Keratinocyte (primary cell): ENCODE measurements at regions not wholly inside any gene's neighbourhood (a gene's known extent, or its start where the extent isn't known, plus 50 kb on each side); places are given as distances from the start of the nearest gene placed in this dataset.

Experiments
- DNase-seq: peaks from one replicate; pipeline ENCODE4 v3.0.0-alpha.2; 2011; ENCODE audit warnings: low read depth, missing footprints, low spot score
- FAIRE-seq: peaks from 2 replicates; lab custom pipeline; 2011; peaks lifted over from hg19 to GRCh38; lab: Jason Lieb, UNC
- H2AFZ ChIP-seq: 2 replicates; pipeline ENCODE4 v1.6.0; 2012; ENCODE audit warnings: low read length, control low read depth, inconsistent platforms; ENCODE audit not compliant: control insufficient read depth
- H3K27ac ChIP-seq: 2 replicates; pipeline ENCODE4 v1.5.1; 2011; ENCODE audit warnings: low read length; ENCODE audit not compliant: control insufficient read depth, insufficient read depth
- H3K27me3 ChIP-seq: 3 replicates; pipeline ENCODE4 v1.6.0; 2011; ENCODE audit warnings: low read length; ENCODE audit not compliant: control insufficient read depth, insufficient read depth; ENCODE audit errors: extremely low read depth
- H3K36me3 ChIP-seq, 2 experiments: 2 replicates in 1 of 2; 3 replicates in 1 of 2; pipeline ENCODE4 v1.5.1; 2011; ENCODE audit warnings: low read length in 2 of 2, mild to moderate bottlenecking in 1 of 2; ENCODE audit not compliant: control insufficient read depth in 2 of 2, insufficient read depth in 2 of 2; ENCODE audit errors: extremely low read depth in 1 of 2
- H3K4me1 ChIP-seq: 3 replicates; pipeline ENCODE4 v1.5.1; 2011; ENCODE audit warnings: low read length; ENCODE audit not compliant: control insufficient read depth, insufficient read depth; ENCODE audit errors: extremely low read depth
- H3K4me2 ChIP-seq: 3 replicates; pipeline ENCODE4 v1.6.0; 2011; ENCODE audit warnings: low read depth, low read length; ENCODE audit not compliant: control insufficient read depth, insufficient read depth; ENCODE audit errors: extremely low read depth
- H3K4me3 ChIP-seq, 3 experiments: fragments of 200-600 bp in 1 of 3; sonication (generic) in 1 of 3; 2 replicates in 2 of 3; 3 replicates in 1 of 3; pipeline ENCODE4 v1.5.1; 2011 to 2016; ENCODE audit warnings: low read length in 3 of 3, mild to moderate bottlenecking in 3 of 3, control low read depth in 2 of 3, inconsistent platforms in 1 of 3, low read depth in 1 of 3, mixed read lengths in 1 of 3, mixed run types in 1 of 3, moderate library complexity in 1 of 3; ENCODE audit not compliant: control insufficient read depth in 2 of 3, insufficient read depth in 2 of 3; ENCODE audit errors: extremely low read depth in 1 of 3
- H3K79me2 ChIP-seq: 2 replicates; pipeline ENCODE4 v1.6.0; 2012; ENCODE audit warnings: low read length; ENCODE audit not compliant: control insufficient read depth, insufficient read depth
- H3K9ac ChIP-seq: 3 replicates; pipeline ENCODE4 v1.6.0; 2011; ENCODE audit warnings: low read length; ENCODE audit not compliant: control insufficient read depth, insufficient read depth; ENCODE audit errors: extremely low read depth
- H3K9me1 ChIP-seq: 3 replicates; pipeline ENCODE4 v1.6.0; 2011; ENCODE audit warnings: low read length; ENCODE audit not compliant: control insufficient read depth, insufficient read depth; ENCODE audit errors: extremely low read depth
- H3K9me3 ChIP-seq: 2 replicates; pipeline ENCODE4 v1.5.1; 2012; ENCODE audit warnings: low read depth, low read length; ENCODE audit not compliant: control insufficient read depth
- H4K20me1 ChIP-seq: 3 replicates; pipeline ENCODE4 v1.6.0; 2011; ENCODE audit warnings: low read length; ENCODE audit not compliant: control insufficient read depth, insufficient read depth; ENCODE audit errors: extremely low read depth
- CTCF ChIP-seq, 3 experiments: IDR thresholded peaks in 1 of 3; conservative IDR thresholded peaks in 1 of 3; optimal IDR thresholded peaks in 1 of 3; 2 replicates in 2 of 3; 3 replicates in 1 of 3; pipeline versions ENCODE3 to v1.5.1; 2011; ENCODE audit warnings: low read length in 3 of 3, mild to moderate bottlenecking in 3 of 3, moderate library complexity in 2 of 3, control low read depth in 1 of 3, inconsistent platforms in 1 of 3; ENCODE audit not compliant: insufficient read depth in 2 of 3; ENCODE audit errors: extremely low read depth in 1 of 3
- EZH2 ChIP-seq: IDR thresholded peaks from one replicate; pipeline ENCODE4 v1.6.1; 2012; ENCODE audit warnings: inconsistent platforms, mild to moderate bottlenecking, low read length, moderate library complexity
- dilution Hi-C: fragments of 300-500 bp; cut with MboI; formaldehyde crosslinking; loops from one replicate; pipeline ENCODE4 v1.7.0; 2020; ENCODE audit warnings: low sequenced_read_pairs; ENCODE audit not compliant: extremely low pct_ligation_motif_present

DNA sequence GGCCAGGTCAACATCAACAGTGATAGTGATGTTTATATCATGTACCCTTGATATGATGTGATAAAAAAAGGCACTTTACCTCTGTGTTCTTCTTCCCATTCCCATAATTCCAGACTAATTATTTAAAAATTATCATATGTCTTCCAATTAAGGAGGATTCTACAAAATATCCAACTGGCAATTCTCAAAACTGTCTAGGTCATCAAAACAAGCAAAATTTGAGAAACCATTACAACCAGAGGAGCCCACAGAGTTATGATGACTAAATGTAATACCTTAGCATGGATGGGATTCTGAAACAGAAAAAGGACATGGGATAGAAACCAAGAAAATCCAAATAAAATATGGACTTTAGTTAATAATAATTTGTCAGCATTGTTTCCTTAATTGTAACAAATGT is 428.6 kb upstream of the AMOT start:
- Histone ChIP-seq H3K9ac (no peak overlapping the region), H3K36me3 (no peaks in the 10 kb centered on the region)
- dilution Hi-C loops: no loop called here

GRCh38 chrX:113260474-113260873 is 419.8 kb upstream of the AMOT start:
- H3K79me2 ChIP-seq: no peaks in the 10 kb centered on the region
- DNase-seq: no peak
- TF ChIP-seq EZH2 (no peak), CTCF (optimal IDR thresholded peaks at IDR 0.05 in 1 of 3, IDR thresholded peaks at IDR 0.05 in 1 of 3, conservative IDR thresholded peaks at IDR 0.05 in 1 of 3; ENCODE audit: extremely low read depth in 1 of 3, insufficient read depth in 2 of 3, low read length in 3 of 3) (peak in 1 of 3 experiments; percentile 18)
- no peak overlapping the region for H2AFZ ChIP-seq
- H3K4me3 ChIP-seq: no peak overlapping the region
- peaks cover 5% of the 10 kb centered on the region for H3K27me3 ChIP-seq
- H3K9me1 ChIP-seq: no peaks in the 10 kb centered on the region
- no peaks in the 10 kb centered on the region for H3K9me3 ChIP-seq
- dilution Hi-C loops: no loop called here
- no peaks in the 10 kb centered on the region for H4K20me1 ChIP-seq
- no peak overlapping the region for H3K4me2 ChIP-seq
- no peaks in the 10 kb centered on the region for H3K36me3 ChIP-seq
- H3K4me1 ChIP-seq: no peaks in the 10 kb centered on the region
- H3K27ac ChIP-seq: no peak overlapping the region
- no peak for FAIRE-seq
- no peak overlapping the region for H3K9ac ChIP-seq

More for the DNA sequence above, 428.6 kb upstream of the AMOT start:
- no peak for TF ChIP-seq EZH2
- TF ChIP-seq CTCF (optimal IDR thresholded peaks at IDR 0.05 in 1 of 3, IDR thresholded peaks at IDR 0.05 in 1 of 3, conservative IDR thresholded peaks at IDR 0.05 in 1 of 3; ENCODE audit: extremely low read depth in 1 of 3, insufficient read depth in 2 of 3, low read length in 3 of 3): no peak
- no peak overlapping the region for H3K27ac ChIP-seq
- no peak for FAIRE-seq
- no peaks in the 10 kb centered on the region for H4K20me1 ChIP-seq
- no peak for DNase-seq
- no peak overlapping the region for H2AFZ ChIP-seq
- no peak overlapping the region for H3K4me2 ChIP-seq
- no peaks in the 10 kb centered on the region for H3K4me1 ChIP-seq
- H3K4me3 ChIP-seq: no peak overlapping the region
- no peaks in the 10 kb centered on the region for H3K9me1 ChIP-seq
- H3K79me2 ChIP-seq: no peaks in the 10 kb centered on the region
- H3K9me3 ChIP-seq: no peaks in the 10 kb centered on the region
- no peaks in the 10 kb centered on the region for H3K27me3 ChIP-seq
